ENCODE measurements at regions not wholly inside any gene's neighbourhood (a gene's known extent, or its start where the extent isn't known, plus 50 kb on each side); places are given as distances from the start of the nearest gene placed in this dataset.

DNA sequence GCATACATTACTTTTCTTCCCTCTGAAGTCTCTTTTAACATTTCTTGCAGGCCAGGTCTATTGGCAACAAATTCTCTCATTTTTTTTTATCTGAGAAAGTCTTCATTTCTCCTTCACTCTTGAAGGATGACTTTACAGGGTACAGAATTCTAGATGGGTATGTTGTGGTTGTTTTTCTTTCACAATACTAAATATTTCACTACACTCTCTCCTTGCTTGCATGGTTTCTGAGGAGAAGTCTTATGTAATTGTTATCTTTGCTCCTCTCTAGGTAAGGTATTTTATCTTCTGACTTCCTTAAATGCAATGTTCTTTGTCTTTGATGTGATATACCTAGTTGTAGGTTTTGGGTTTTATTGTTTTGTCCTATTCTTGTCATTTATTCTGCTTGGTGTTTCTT is 371.1 kb downstream of the FIGN start:
- no peak for DNase-seq (ENCODE audit: low read depth)
- TF ChIP-seq, protein P1, sequence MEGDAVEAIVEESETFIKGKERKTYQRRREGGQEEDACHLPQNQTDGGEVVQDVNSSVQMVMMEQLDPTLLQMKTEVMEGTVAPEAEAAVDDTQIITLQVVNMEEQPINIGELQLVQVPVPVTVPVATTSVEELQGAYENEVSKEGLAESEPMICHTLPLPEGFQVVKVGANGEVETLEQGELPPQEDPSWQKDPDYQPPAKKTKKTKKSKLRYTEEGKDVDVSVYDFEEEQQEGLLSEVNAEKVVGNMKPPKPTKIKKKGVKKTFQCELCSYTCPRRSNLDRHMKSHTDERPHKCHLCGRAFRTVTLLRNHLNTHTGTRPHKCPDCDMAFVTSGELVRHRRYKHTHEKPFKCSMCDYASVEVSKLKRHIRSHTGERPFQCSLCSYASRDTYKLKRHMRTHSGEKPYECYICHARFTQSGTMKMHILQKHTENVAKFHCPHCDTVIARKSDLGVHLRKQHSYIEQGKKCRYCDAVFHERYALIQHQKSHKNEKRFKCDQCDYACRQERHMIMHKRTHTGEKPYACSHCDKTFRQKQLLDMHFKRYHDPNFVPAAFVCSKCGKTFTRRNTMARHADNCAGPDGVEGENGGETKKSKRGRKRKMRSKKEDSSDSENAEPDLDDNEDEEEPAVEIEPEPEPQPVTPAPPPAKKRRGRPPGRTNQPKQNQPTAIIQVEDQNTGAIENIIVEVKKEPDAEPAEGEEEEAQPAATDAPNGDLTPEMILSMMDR (IDR thresholded peaks at IDR 0.05; ENCODE audit: low read depth, low read length, missing control alignments): no peak
- H3K4me3 ChIP-seq (ENCODE audit: low read depth, low read length): no peak overlapping the region

DNA sequence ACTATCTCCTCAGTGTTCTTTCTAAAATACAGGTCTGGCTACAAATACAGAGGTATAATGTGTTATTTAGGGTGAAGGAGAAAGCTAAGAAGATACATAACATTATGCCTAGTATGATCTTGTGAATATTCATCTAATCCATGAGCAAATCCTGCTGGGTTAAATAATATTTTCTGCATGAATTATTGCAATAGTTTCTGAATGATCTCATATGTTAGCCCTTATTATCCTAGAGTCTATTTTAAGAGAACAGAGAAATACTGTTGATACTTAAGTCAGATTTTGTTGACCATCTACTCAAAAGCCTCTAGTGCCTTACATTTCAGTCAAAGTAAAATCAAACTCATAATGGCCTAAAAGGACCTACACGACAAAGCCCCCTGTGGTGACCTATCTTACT is 382.3 kb downstream of the FIGN start:
- H3K4me3 ChIP-seq (ENCODE audit: low read depth, low read length): no peak overlapping the region
- TF ChIP-seq, protein P1 (IDR thresholded peaks at IDR 0.05; ENCODE audit: low read depth, low read length, missing control alignments): no peak
- no peak for DNase-seq (ENCODE audit: low read depth)

DNA sequence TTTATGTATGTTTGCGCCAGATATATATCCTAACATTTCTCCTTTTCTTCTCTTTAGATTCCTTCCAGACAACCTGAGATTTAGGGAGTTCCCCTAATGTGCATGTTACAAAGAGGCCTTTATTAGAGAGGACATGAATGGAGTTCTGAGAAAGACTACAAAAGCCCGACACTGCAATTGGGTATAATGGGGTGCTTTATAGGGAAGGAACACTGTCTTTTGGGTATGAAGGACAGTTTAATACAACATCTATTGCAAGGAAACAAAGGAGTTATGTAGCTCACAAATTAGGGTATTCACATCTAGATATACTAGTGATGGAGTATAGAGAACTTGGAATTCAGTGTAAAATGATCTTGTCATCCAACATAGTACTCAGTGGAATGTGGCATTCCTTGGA is 383.8 kb downstream of the FIGN start:
- TF ChIP-seq, protein P1 (IDR thresholded peaks at IDR 0.05; ENCODE audit: low read depth, low read length, missing control alignments): no peak
- DNase-seq (ENCODE audit: low read depth): no peak
- no peak overlapping the region for H3K4me3 ChIP-seq (ENCODE audit: low read depth, low read length)

DNA sequence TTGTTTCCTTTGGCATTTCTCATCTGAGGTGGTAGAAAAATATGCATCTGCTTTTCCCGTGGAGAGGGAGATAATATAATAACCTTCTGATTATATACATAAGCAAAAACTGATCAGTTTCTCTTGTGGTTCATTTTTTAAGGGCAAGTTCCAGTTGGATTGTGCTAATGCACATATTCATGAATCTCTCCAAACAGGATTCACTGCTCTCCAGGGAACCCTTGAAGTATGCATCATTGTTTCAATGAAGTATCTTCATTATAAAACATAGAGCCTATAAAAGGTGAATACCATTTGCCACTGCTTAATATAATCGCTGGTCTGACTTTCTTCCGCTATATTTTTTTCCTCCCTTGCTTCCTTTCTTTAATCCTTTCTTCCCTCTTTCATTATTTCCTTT is 384.7 kb downstream of the FIGN start:
- no peak for DNase-seq (ENCODE audit: low read depth)
- TF ChIP-seq, protein P1 (IDR thresholded peaks at IDR 0.05; ENCODE audit: low read depth, low read length, missing control alignments): no peak
- no peak overlapping the region for H3K4me3 ChIP-seq (ENCODE audit: low read depth, low read length)

DNA sequence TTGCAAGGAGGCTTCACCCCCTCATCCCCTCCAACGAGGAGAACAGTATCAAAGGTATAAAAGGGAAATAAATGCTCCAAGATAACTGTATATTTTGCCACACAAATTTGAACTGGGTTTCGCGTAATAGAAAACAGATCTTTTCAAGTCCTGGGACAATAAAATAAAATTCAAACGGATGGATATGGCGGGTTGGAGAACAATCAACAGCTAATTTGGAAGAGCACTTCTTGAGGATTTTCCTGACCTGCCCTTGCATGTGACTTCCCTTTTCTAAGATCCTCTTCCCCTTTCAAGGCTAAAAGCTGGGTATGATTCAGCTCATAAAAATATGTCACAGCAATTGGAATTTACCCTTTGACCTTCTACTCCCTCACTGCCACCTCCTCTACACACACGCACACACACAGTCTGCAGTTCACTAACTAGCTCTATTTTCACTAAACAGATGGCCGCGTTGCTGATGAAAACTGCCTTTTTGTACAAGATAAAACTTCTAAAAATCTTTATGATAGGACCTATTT is 386.9 kb downstream of the FIGN start:
- DNase-seq (ENCODE audit: low read depth): no peak
- no peak overlapping the region for H3K4me3 ChIP-seq (ENCODE audit: low read depth, low read length)
- TF ChIP-seq, protein P1 (IDR thresholded peaks at IDR 0.05; ENCODE audit: low read depth, low read length, missing control alignments): no peak

DNA sequence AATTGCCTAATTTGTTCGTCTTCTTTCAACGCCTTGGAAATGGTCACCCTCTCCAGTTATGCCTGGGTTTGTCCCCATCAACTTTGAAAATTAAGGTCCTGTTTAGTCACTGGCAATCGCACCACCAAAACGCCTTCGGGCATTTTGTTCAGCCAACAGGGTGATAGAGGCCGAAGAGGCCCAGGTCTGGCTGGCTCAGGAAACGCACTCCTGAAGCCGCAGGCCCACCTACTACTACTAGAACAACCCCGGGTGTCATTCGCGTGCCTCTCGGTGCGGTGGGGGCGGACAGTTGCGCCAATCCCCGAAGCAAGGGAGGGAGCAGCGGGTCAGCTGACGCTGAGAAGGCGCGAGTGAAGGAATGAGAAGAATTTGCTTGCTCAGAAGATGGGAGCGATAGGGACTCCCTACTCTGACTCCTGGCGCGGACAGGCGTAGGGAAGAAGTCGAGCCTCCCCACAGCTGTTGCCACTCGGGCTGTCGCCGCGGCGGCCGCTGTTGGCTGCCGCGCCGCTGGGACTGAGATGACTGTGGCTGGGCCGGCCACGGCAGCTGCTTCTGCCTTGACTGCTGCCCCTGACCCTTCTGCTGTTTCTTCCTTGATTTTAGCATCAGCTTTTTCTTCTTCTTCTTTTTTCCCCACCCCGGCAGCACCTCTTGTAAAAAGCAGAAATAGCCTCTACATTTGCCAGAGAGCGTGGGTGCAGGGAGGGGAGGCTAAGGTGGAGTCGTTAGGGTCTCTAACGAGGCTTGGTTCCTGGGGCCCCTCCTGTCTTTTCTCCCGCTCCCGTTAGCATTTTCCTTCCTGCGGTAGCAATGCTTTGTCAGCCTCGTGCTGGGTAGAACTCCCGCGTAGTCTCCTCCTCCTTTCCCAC is 387.6 kb downstream of the FIGN start:
- TF ChIP-seq, protein P1 (IDR thresholded peaks at IDR 0.05; ENCODE audit: low read depth, low read length, missing control alignments): no peak
- H3K4me3 ChIP-seq (ENCODE audit: low read depth, low read length): no peak overlapping the region
- DNase-seq (ENCODE audit: low read depth): no peak
